Prostate gland (tissue), 2 donors: ENCODE measurements at regions not wholly inside any gene's neighbourhood (a gene's known extent, or its start where the extent isn't known, plus 50 kb on each side); places are given as distances from the start of the nearest gene placed in this dataset.

ENCODE experiments used
- DNase-seq: peaks from one replicate; pipeline ENCODE4 v3.0.0-alpha.2; 2019; ENCODE audit warnings: low spot score
- H3K27ac ChIP-seq, 2 donors: fragments of 200-600 bp; sonication (generic); 2 replicates each; pipeline ENCODE4 v1.5.1; 2017 to 2019
- H3K27me3 ChIP-seq: fragments of 200-600 bp; sonication (generic); replicated peaks from 2 replicates; pipeline ENCODE4 v1.5.1; 2019; ENCODE audit not compliant: insufficient read depth
- H3K36me3 ChIP-seq, 2 donors: fragments of 200-600 bp; sonication (generic); 1 replicate in 1 of 2; 2 replicates in 1 of 2; pipeline versions ENCODE4 v1.5.1 to v1.8.1; 2017 to 2019
- H3K4me1 ChIP-seq: fragments of 200-600 bp; sonication (generic); replicated peaks from 2 replicates; pipeline ENCODE4 v1.5.1; 2019
- H3K4me3 ChIP-seq, 2 donors: fragments of 200-600 bp; sonication (generic); 2 replicates each; pipeline ENCODE4 v1.5.1; 2017 to 2019
- H3K9me3 ChIP-seq: fragments of 200-600 bp; sonication (generic); 2 replicates; pipeline ENCODE4 v1.5.1; 2017
- CTCF ChIP-seq, 4 experiments: fragments of 200-600 bp in 2 of 4; fragments of 450-650 bp in 2 of 4; sonication (generic) in 2 of 4; IDR thresholded peaks; 1 replicate in 3 of 4; 2 replicates in 1 of 4; pipeline ENCODE4 v1.5.1; 2016 to 2019; ENCODE audit warnings: antibody characterized with exemption in 4 of 4, mild to moderate bottlenecking in 2 of 4, moderate library complexity in 2 of 4
- POLR2A ChIP-seq: fragments of 450-650 bp; IDR thresholded peaks from one replicate; pipeline ENCODE4 v1.6.1; 2016; ENCODE audit warnings: antibody characterized with exemption, mild to moderate bottlenecking
- POLR2AphosphoS5 ChIP-seq: sonication (generic); formaldehyde crosslinking; IDR thresholded peaks from one replicate; pipeline ENCODE4 v1.6.1; 2017; ENCODE audit warnings: antibody characterized with exemption
- WGBS: methylation state at CpG from one replicate; pipeline ENCODE4 v1.1.5; 2018; 5-methylcytosine and 5-hydroxymethylcytosine counted together
- intact Hi-C: fragments of 100-400 bp; cut with DNase I; formaldehyde crosslinking; loops from one replicate; pipeline ENCODE4 v1.14.2; 2022

GRCh38 chr10:111265341-111265740 is 188.5 kb downstream of the ADRA2A start:
- Histone ChIP-seq H3K4me1 (no peaks in the 10 kb centered on the region), H3K27ac (no peak overlapping the region), H3K4me3 (no peak overlapping the region), H3K27me3 (no peaks in the 10 kb centered on the region), H3K36me3 (no peaks in the 10 kb centered on the region), H3K9me3 (no peaks in the 10 kb centered on the region)
- intact Hi-C loops, result no loop called here
- no peak for DNase-seq
- WGBS, result 75% methylated on average over 1 of the region's 1 CpG
- TF ChIP-seq POLR2AphosphoS5 (no peak), CTCF (IDR thresholded peaks at IDR 0.05) (no peak), POLR2A (no peak)

GRCh38 chr10:111266165-111266564 is 189.3 kb downstream of the ADRA2A start:
- Histone ChIP-seq H3K27ac (no peak overlapping the region), H3K9me3 (no peaks in the 10 kb centered on the region), H3K4me1 (no peaks in the 10 kb centered on the region), H3K4me3 (no peak overlapping the region), H3K36me3 (no peaks in the 10 kb centered on the region), H3K27me3 (no peaks in the 10 kb centered on the region)
- intact Hi-C loops, result no loop called here
- TF ChIP-seq CTCF (IDR thresholded peaks at IDR 0.05), result no peak
- no peak for TF ChIP-seq POLR2AphosphoS5
- no peak for TF ChIP-seq POLR2A
- no peak for DNase-seq

- H3K27me3 ChIP-seq, result no peaks in the 10 kb centered on the region
- H3K4me3 ChIP-seq, result no peak overlapping the region
- TF ChIP-seq POLR2AphosphoS5, result no peak
- TF ChIP-seq CTCF (IDR thresholded peaks at IDR 0.05), result no peak
- TF ChIP-seq POLR2A, result no peak
- no peaks in the 10 kb centered on the region for H3K9me3 ChIP-seq
- H3K27ac ChIP-seq, result no peak overlapping the region
- H3K36me3 ChIP-seq, result no peaks in the 10 kb centered on the region
- H3K4me1 ChIP-seq, result no peaks in the 10 kb centered on the region
- no peak for DNase-seq
- WGBS, result 56% methylated on average over 7 of the region's 7 CpGs
- intact Hi-C loops, result no loop called here
Observed at GRCh38 chr10:111267673-111268072, 190.8 kb downstream of the ADRA2A start.

GRCh38 chr10:111273235-111273634 is 196.4 kb downstream of the ADRA2A start:
- Histone ChIP-seq H3K27me3 (peaks cover 2% of the 10 kb centered on the region), H3K36me3 (no peaks in the 10 kb centered on the region), H3K27ac (no peak overlapping the region), H3K4me3 (no peak overlapping the region), H3K4me1 (no peaks in the 10 kb centered on the region), H3K9me3 (no peaks in the 10 kb centered on the region)
- no peak for TF ChIP-seq CTCF (IDR thresholded peaks at IDR 0.05)
- no peak for TF ChIP-seq POLR2AphosphoS5
- TF ChIP-seq POLR2A, result no peak
- 35% methylated on average over 3 of the region's 3 CpGs for WGBS
- intact Hi-C loops, result no loop called here
- no peak for DNase-seq

GRCh38 chr10:111273635-111274034 is 196.8 kb downstream of the ADRA2A start:
- no peaks in the 10 kb centered on the region for H3K36me3 ChIP-seq
- peak; percentile 56 for TF ChIP-seq POLR2AphosphoS5
- no peak for TF ChIP-seq POLR2A
- no peak for TF ChIP-seq CTCF (IDR thresholded peaks at IDR 0.05)
- 25% methylated on average over 2 of the region's 2 CpGs for WGBS
- no peak overlapping the region for H3K4me3 ChIP-seq
- H3K9me3 ChIP-seq, result no peaks in the 10 kb centered on the region
- intact Hi-C loops, result no loop called here
- DNase-seq, result no peak
- no peaks in the 10 kb centered on the region for H3K4me1 ChIP-seq
- peaks cover 2% of the 10 kb centered on the region for H3K27me3 ChIP-seq
- H3K27ac ChIP-seq, result no peak overlapping the region
